Panc1 (cell line): ENCODE measurements at regions not wholly inside any gene's neighbourhood (a gene's known extent, or its start where the extent isn't known, plus 50 kb on each side); places are given as distances from the start of the nearest gene placed in this dataset.

Experiments
- SIN3A ChIP-seq: IDR thresholded peaks from 2 replicates; pipeline ENCODE4 v1.6.1; 2012; ENCODE audit warnings: low read depth, mild to moderate bottlenecking, low read length, moderate library complexity, borderline replicate concordance; ENCODE audit not compliant: insufficient read depth
- TF ChIP-seq, protein P1 (sequence below), 2 experiments: IDR thresholded peaks; 2 replicates each; pipeline ENCODE4 v1.6.1; 2011 to 2012; ENCODE audit warnings: low read depth in 2 of 2, control low read depth in 1 of 2, low read length in 1 of 2, mild to moderate bottlenecking in 1 of 2, moderate library complexity in 1 of 2; ENCODE audit not compliant: insufficient read depth in 1 of 2
- TF ChIP-seq, protein P2 (sequence below): fragments of 450-650 bp; IDR thresholded peaks from 2 replicates; pipeline ENCODE4 v1.5.1; 2017; ENCODE audit warnings: mild to moderate bottlenecking

DNA sequence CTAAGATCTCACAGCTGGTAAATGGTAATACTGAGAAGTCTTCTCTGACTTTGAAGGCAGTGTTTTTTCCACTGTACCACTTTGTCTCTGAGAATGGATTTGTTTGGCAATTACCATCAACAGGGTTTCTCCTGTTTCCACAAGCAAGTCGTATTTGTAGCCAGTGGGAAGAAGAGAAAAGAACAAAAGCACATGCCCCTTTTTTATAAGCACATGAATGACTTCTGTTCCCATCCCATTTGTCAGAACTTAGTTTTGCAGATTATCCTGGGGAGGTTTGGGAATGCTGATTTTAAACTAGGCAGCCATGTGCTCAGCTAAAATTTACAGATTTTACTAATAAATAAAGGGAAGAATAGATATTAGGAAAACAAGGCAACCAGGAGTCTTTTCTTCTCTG is 92.9 kb upstream of the ZSWIM2 start:
- TF ChIP-seq, protein P1, sequence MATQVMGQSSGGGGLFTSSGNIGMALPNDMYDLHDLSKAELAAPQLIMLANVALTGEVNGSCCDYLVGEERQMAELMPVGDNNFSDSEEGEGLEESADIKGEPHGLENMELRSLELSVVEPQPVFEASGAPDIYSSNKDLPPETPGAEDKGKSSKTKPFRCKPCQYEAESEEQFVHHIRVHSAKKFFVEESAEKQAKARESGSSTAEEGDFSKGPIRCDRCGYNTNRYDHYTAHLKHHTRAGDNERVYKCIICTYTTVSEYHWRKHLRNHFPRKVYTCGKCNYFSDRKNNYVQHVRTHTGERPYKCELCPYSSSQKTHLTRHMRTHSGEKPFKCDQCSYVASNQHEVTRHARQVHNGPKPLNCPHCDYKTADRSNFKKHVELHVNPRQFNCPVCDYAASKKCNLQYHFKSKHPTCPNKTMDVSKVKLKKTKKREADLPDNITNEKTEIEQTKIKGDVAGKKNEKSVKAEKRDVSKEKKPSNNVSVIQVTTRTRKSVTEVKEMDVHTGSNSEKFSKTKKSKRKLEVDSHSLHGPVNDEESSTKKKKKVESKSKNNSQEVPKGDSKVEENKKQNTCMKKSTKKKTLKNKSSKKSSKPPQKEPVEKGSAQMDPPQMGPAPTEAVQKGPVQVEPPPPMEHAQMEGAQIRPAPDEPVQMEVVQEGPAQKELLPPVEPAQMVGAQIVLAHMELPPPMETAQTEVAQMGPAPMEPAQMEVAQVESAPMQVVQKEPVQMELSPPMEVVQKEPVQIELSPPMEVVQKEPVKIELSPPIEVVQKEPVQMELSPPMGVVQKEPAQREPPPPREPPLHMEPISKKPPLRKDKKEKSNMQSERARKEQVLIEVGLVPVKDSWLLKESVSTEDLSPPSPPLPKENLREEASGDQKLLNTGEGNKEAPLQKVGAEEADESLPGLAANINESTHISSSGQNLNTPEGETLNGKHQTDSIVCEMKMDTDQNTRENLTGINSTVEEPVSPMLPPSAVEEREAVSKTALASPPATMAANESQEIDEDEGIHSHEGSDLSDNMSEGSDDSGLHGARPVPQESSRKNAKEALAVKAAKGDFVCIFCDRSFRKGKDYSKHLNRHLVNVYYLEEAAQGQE (IDR thresholded peaks at IDR 0.05; ENCODE audit: insufficient read depth in 1 of 2, low read depth in 2 of 2, low read length in 1 of 2) = no peak
- TF ChIP-seq, protein P2, sequence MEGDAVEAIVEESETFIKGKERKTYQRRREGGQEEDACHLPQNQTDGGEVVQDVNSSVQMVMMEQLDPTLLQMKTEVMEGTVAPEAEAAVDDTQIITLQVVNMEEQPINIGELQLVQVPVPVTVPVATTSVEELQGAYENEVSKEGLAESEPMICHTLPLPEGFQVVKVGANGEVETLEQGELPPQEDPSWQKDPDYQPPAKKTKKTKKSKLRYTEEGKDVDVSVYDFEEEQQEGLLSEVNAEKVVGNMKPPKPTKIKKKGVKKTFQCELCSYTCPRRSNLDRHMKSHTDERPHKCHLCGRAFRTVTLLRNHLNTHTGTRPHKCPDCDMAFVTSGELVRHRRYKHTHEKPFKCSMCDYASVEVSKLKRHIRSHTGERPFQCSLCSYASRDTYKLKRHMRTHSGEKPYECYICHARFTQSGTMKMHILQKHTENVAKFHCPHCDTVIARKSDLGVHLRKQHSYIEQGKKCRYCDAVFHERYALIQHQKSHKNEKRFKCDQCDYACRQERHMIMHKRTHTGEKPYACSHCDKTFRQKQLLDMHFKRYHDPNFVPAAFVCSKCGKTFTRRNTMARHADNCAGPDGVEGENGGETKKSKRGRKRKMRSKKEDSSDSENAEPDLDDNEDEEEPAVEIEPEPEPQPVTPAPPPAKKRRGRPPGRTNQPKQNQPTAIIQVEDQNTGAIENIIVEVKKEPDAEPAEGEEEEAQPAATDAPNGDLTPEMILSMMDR = no peak
- TF ChIP-seq SIN3A = no peak
